ENCODE measurements at regions not wholly inside any gene's neighbourhood (a gene's known extent, or its start where the extent isn't known, plus 50 kb on each side); places are given as distances from the start of the nearest gene placed in this dataset.

DNA sequence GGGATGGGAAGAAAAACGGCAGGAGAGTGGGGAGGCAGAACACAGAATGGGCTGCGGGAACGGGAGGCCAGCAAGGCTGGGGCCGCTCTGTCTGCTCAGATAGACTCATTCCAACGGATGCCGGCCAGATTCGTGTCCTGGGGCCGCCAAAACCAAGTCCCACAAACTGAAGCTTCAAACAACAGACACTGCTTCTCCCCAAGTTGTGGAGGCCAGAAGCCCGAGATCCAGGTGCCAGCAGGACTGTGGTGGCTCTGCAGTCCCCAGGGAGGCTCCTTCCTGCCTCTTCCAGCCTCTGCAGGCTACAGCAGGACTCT is 100.6 kb downstream of the ADRA2C start:
- no peak for TF ChIP-seq EZH2phosphoT487 (IDR thresholded peaks at IDR 0.05; ENCODE audit: low read depth, severe bottlenecking, unreplicated experiment)
- TF ChIP-seq EZH2 (IDR thresholded peaks at IDR 0.05; ENCODE audit: borderline replicate concordance), result no peak
- no peak for TF ChIP-seq CTCF (IDR thresholded peaks at IDR 0.05; ENCODE audit: poor library complexity)
- H3K79me2 ChIP-seq, result no peaks in the 10 kb centered on the region
- H3K9me2 ChIP-seq (replicated peaks; ENCODE audit: insufficient read depth), result no peaks in the 10 kb centered on the region
- 95% methylated on average over 9 of the region's 9 CpGs for WGBS (ENCODE audit: low lambda C conversion rate, missing lambda C conversion rate)
- peaks cover 35% of the 10 kb centered on the region for H3K27me3 ChIP-seq
- H3K9me3 ChIP-seq (ENCODE audit: low read depth), result no peaks in the 10 kb centered on the region
- no peak overlapping the region for H2AFZ ChIP-seq
- DNase-seq (ENCODE audit: low spot score), result no peak
- no peak overlapping the region for H3K4me2 ChIP-seq
- no peak overlapping the region for H3K4me3 ChIP-seq
- H3K4me1 ChIP-seq (ENCODE audit: insufficient read depth), result no peaks in the 10 kb centered on the region
- H4K20me1 ChIP-seq (ENCODE audit: insufficient read depth, poor library complexity, severe bottlenecking), result no peaks in the 10 kb centered on the region
- no peak overlapping the region for H3K27ac ChIP-seq
- H3K36me3 ChIP-seq (replicated peaks; ENCODE audit: insufficient read depth, low read depth), result no peaks in the 10 kb centered on the region

GRCh38 chr4:3867403-3868100 is 101.4 kb downstream of the ADRA2C start:
- no peaks in the 10 kb centered on the region for H3K9me3 ChIP-seq (ENCODE audit: low read depth)
- H3K79me2 ChIP-seq, result no peaks in the 10 kb centered on the region
- no peak for DNase-seq (ENCODE audit: low spot score)
- 93% methylated on average over 15 of the region's 16 CpGs for WGBS (ENCODE audit: low lambda C conversion rate, missing lambda C conversion rate)
- H3K27me3 ChIP-seq, result peaks cover 36% of the 10 kb centered on the region
- H3K36me3 ChIP-seq (replicated peaks; ENCODE audit: insufficient read depth, low read depth), result no peaks in the 10 kb centered on the region
- no peaks in the 10 kb centered on the region for H3K4me1 ChIP-seq (ENCODE audit: insufficient read depth)
- H3K4me2 ChIP-seq, result no peak overlapping the region
- no peaks in the 10 kb centered on the region for H4K20me1 ChIP-seq (ENCODE audit: insufficient read depth, poor library complexity, severe bottlenecking)
- no peak overlapping the region for H2AFZ ChIP-seq
- no peak overlapping the region for H3K27ac ChIP-seq
- TF ChIP-seq CTCF (IDR thresholded peaks at IDR 0.05; ENCODE audit: poor library complexity), result no peak
- no peaks in the 10 kb centered on the region for H3K9me2 ChIP-seq (replicated peaks; ENCODE audit: insufficient read depth)
- H3K4me3 ChIP-seq, result no peak overlapping the region

DNA sequence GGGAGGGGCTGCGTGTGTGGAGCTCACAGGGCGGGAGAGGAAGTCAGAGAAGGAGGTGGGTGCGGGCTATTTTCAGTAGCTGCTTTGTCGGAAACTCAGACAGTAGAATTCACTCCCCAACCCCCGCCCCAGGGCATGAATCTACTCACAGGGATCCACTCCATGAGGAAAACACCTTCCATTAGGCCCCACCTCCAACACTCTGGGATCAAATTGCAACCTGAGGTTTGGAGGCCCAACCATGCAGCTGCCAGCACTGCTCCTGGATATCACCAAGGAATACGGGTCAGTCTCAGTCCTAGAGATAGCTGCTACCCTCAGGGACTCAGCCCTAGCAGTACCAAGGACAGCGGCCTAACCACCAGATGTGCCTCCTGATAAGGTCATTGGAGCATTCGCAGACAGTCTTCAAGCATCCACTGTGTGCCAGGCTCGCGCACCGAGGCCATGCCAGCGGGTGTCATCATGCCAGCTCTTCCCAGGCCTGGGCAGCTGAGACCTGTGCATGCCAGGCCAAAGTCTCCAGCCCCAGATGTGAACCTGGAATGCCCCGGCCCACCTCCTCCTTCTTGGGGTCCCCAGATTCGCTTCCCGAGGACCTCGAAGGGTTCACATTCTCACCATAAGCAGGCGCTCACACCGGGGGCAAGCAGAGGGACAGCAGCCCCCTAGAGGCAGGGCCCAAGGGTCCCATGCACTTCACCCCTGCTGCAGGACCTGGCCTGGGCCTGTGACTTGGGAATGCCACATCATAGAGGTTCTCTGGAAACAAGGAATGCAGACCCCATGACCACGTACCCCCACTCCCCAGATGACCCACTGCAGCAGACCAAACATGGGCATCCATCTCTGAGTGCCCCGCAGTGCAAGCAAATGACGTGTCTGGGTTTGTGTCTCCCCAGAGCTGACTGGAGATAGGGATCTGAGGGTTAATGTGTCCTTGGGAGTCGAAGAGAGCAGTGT is 102.3 kb downstream of the ADRA2C start:
- Histone ChIP-seq H3K9me2 (replicated peaks; ENCODE audit: insufficient read depth) (no peaks in the 10 kb centered on the region), H3K4me3 (no peak overlapping the region), H4K20me1 (ENCODE audit: insufficient read depth, poor library complexity, severe bottlenecking) (no peaks in the 10 kb centered on the region), H3K27me3 (peaks cover 42% of the 10 kb centered on the region), H3K4me1 (ENCODE audit: insufficient read depth) (no peaks in the 10 kb centered on the region), H3K9me3 (ENCODE audit: low read depth) (no peaks in the 10 kb centered on the region), H3K27ac (no peak overlapping the region), H3K4me2 (no peak overlapping the region), H2AFZ (no peak overlapping the region), H3K36me3 (replicated peaks; ENCODE audit: insufficient read depth, low read depth) (no peaks in the 10 kb centered on the region), H3K79me2 (no peaks in the 10 kb centered on the region)
- 73% methylated on average over 22 of the region's 22 CpGs for WGBS (ENCODE audit: low lambda C conversion rate, missing lambda C conversion rate)
- TF ChIP-seq EZH2 (IDR thresholded peaks at IDR 0.05; ENCODE audit: borderline replicate concordance) (no peak), CTCF (IDR thresholded peaks at IDR 0.05; ENCODE audit: poor library complexity) (no peak), EZH2phosphoT487 (IDR thresholded peaks at IDR 0.05; ENCODE audit: low read depth, severe bottlenecking, unreplicated experiment) (no peak)
- peak; percentile 42 for DNase-seq (ENCODE audit: low spot score)

Data from hepatocyte (in vitro differentiated cells).